ENCODE measurements at regions not wholly inside any gene's neighbourhood (a gene's known extent, or its start where the extent isn't known, plus 50 kb on each side); places are given as distances from the start of the nearest gene placed in this dataset.

DNA sequence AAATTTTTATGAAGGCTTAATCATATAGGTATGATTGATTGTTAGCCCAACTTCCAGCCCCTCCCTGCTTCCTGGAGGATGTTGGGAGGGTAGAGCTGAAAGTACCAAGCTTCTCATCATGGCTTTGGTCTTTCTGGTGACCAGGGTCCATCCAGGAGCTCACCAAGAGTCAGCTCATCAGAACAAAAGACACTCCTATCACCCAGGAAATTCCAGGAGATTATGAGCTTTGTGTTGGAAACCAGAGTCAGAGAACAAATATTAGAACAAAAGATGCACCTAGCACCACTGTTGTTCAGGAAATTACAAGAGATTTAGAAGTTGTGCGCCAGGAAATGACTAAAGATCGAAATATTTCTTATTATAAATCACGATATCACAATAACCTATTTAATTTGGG, 119.9 kb upstream of the THUMPD2 start (continued):
- TF ChIP-seq, protein P1, sequence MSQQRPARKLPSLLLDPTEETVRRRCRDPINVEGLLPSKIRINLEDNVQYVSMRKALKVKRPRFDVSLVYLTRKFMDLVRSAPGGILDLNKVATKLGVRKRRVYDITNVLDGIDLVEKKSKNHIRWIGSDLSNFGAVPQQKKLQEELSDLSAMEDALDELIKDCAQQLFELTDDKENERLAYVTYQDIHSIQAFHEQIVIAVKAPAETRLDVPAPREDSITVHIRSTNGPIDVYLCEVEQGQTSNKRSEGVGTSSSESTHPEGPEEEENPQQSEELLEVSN (IDR thresholded peaks at IDR 0.05), result no peak
- TF ChIP-seq CBX5 (IDR thresholded peaks at IDR 0.05; ENCODE audit: low read depth, low read length) (no peak), TAF7 (optimal IDR thresholded peaks at IDR 0.05; ENCODE audit: borderline replicate concordance, low read depth, low read length) (no peak), KDM1A (IDR thresholded peaks at IDR 0.05; ENCODE audit: borderline replicate concordance, low read length) (no peak), NRF1 (IDR thresholded peaks at IDR 0.05; ENCODE audit: low read depth, low read length) (no peak), RNF2 (IDR thresholded peaks at IDR 0.05; ENCODE audit: borderline replicate concordance, low read depth, low read length, missing control alignments, poor library complexity, severe bottlenecking) (no peak), CBX8 (IDR thresholded peaks at IDR 0.05; ENCODE audit: borderline replicate concordance, low read depth, low read length) (no peak)

Measured in H1 (cell line).